ENCODE measurements at regions not wholly inside any gene's neighbourhood (a gene's known extent, or its start where the extent isn't known, plus 50 kb on each side); places are given as distances from the start of the nearest gene placed in this dataset.

GRCh38 chr6:82702574-82702973 is 339.0 kb downstream of the TPBG start:
- TF ChIP-seq EZH2phosphoT487 (IDR thresholded peaks at IDR 0.05; ENCODE audit: insufficient read depth, low read depth) (no peak), EZH2 (IDR thresholded peaks at IDR 0.05; ENCODE audit: insufficient read depth, poor library complexity, severe bottlenecking) (no peak)

All from GM23248 (cell line).